ENCODE measurements at regions not wholly inside any gene's neighbourhood (a gene's known extent, or its start where the extent isn't known, plus 50 kb on each side); places are given as distances from the start of the nearest gene placed in this dataset.

DNA sequence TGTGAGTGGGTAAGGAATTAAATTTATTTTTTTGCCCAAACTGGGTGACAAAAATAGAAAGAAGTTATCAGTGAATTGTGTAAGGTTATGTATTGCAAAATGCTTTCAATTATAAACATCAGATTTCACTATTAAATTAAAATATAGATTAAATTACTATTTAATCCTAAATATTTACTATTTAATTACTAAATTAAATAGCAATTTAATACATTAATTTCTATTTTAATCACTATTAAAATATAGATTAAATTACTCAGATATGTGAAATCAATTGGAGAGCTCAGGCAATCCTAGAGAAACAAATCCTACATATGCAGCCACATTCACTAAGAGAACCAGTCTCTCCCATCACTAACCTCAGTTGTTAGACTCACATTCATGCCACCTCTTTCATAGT is 2075.8 kb downstream of the MRPL39 start:
- Mint-ChIP-seq H3K9me3 (peaks cover 0 to 12% (median 0%) of the 10 kb centered on the region in 11 donors), H3K4me1 (no peaks in the 10 kb centered on the region), H3K27me3 (no peaks in the 10 kb centered on the region), H3K36me3 (no peaks in the 10 kb centered on the region), H3K27ac (no peak overlapping the region), H3K4me3 (no peak overlapping the region)
- ATAC-seq (no peak), DNase-seq (no peak)
- POLR2A ChIA-PET: no interaction called here
- CTCF ChIA-PET: no interaction called here
- H3K36me3 ChIP-seq (ENCODE audit: control insufficient read depth in 2 of 3, insufficient read depth in 3 of 3, low read length in 3 of 3): no peaks in the 10 kb centered on the region
- no peak overlapping the region for H3K27ac ChIP-seq (ENCODE audit: low read depth, low read length)
- H3K9me3 ChIP-seq (ENCODE audit: control insufficient read depth in 2 of 3, low read length in 3 of 3): no peaks in the 10 kb centered on the region
- no peak overlapping the region for H3K4me3 ChIP-seq (ENCODE audit: low read length)
- intact Hi-C loops (cut with micrococcal nuclease): no loop called here
- H3K27me3 ChIP-seq (ENCODE audit: control insufficient read depth in 2 of 2, insufficient read depth in 2 of 2, low read length in 2 of 2): no peaks in the 10 kb centered on the region
- no peaks in the 10 kb centered on the region for H3K4me1 ChIP-seq (ENCODE audit: control insufficient read depth in 2 of 2, insufficient read depth in 2 of 2, low read length in 2 of 2)

DNA sequence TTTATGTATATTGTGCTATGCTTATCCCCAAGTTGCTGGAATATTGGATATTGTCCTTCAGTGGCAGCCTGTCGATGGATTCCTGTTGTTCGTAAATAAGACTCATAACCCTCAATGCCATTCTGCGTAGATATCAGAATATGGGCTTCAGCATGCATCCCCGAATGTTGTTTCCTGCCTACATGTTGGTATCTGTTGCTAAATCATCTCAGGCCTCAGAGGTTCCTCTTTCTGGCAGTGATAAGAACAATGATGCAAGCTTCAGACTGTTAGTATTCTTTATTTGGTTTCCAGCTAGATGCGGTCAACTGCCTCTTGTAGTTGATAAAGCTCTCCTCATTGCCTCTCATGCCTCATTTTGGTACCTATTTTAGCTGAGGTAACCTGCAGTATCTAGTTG is 2082.6 kb downstream of the MRPL39 start:
- CTCF ChIA-PET: no interaction called here
- Mint-ChIP-seq H3K27ac (no peak overlapping the region), H3K4me3 (no peak overlapping the region), H3K9me3 (peaks cover 0 to 2% (median 0%) of the 10 kb centered on the region in 11 donors), H3K36me3 (no peaks in the 10 kb centered on the region), H3K27me3 (no peaks in the 10 kb centered on the region), H3K4me1 (no peaks in the 10 kb centered on the region)
- intact Hi-C loops (cut with micrococcal nuclease): no loop called here
- no peaks in the 10 kb centered on the region for H3K4me1 ChIP-seq (ENCODE audit: control insufficient read depth in 2 of 2, insufficient read depth in 2 of 2, low read length in 2 of 2)
- H3K27ac ChIP-seq (ENCODE audit: low read depth, low read length): no peak overlapping the region
- POLR2A ChIA-PET: no interaction called here
- no peaks in the 10 kb centered on the region for H3K27me3 ChIP-seq (ENCODE audit: control insufficient read depth in 2 of 2, insufficient read depth in 2 of 2, low read length in 2 of 2)
- peak; percentile 49 for ATAC-seq
- no peaks in the 10 kb centered on the region for H3K9me3 ChIP-seq (ENCODE audit: control insufficient read depth in 2 of 3, low read length in 3 of 3)
- H3K36me3 ChIP-seq (ENCODE audit: control insufficient read depth in 2 of 3, insufficient read depth in 3 of 3, low read length in 3 of 3): no peaks in the 10 kb centered on the region
- H3K4me3 ChIP-seq (ENCODE audit: low read length): no peak overlapping the region
- no peak for DNase-seq

DNA sequence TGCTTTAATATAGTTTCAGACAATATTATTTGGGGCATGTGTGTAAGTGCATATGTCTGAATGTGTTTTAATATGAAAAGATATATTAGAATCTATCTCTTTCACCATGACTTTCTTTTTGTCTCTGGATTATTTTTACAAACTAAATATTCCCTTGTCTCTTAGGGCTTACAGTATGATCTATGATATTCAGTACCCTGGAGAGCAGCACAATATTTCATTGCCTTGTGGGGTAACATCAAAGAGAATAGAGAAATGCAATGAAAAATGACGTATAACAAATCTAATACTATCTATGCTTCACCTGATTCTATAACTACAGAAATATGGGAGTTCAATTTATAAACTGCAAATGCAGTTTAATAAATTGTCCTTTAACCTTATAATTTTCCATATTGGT is 2084.5 kb downstream of the MRPL39 start:
- H3K4me3 Mint-ChIP-seq: no peak overlapping the region
- Histone ChIP-seq H3K4me1 (ENCODE audit: control insufficient read depth in 2 of 2, insufficient read depth in 2 of 2, low read length in 2 of 2) (no peaks in the 10 kb centered on the region), H3K27ac (ENCODE audit: low read depth, low read length) (no peak overlapping the region), H3K27me3 (ENCODE audit: control insufficient read depth in 2 of 2, insufficient read depth in 2 of 2, low read length in 2 of 2) (no peaks in the 10 kb centered on the region), H3K9me3 (ENCODE audit: control insufficient read depth in 2 of 3, low read length in 3 of 3) (no peaks in the 10 kb centered on the region), H3K4me3 (ENCODE audit: low read length) (no peak overlapping the region), H3K36me3 (ENCODE audit: control insufficient read depth in 2 of 3, insufficient read depth in 3 of 3, low read length in 3 of 3) (no peaks in the 10 kb centered on the region)
- intact Hi-C loops (cut with micrococcal nuclease): no loop called here
- no peaks in the 10 kb centered on the region for H3K4me1 Mint-ChIP-seq
- no peak overlapping the region for H3K27ac Mint-ChIP-seq
- H3K36me3 Mint-ChIP-seq: no peaks in the 10 kb centered on the region
- peaks cover 0 to 2% (median 0%) of the 10 kb centered on the region in 11 donors for H3K9me3 Mint-ChIP-seq
- DNase-seq (no peak), ATAC-seq (no peak)
- ChIA-PET POLR2A (no interaction called here), CTCF (no interaction called here)
- H3K27me3 Mint-ChIP-seq: no peaks in the 10 kb centered on the region

DNA sequence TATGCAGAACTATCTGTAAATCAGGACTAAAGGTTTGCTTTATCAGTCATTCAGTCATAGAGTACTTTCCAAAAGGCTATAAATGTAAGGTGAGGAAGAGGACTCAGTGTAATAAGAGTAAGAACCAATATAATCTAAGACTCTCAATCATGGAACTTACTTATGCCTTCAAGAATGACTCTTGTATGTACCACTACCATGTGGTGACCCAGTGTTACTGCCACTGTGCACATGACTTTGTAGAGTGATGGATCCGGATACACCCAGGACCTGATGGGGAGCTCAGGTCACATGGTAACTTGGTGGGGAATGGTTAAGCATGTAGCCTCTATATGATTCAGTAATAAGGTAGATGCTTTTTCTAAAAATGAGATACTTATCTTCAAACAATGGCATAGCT is 2099.8 kb downstream of the MRPL39 start:
- ATAC-seq: no peak
- no peaks in the 10 kb centered on the region for H3K36me3 Mint-ChIP-seq
- H3K9me3 Mint-ChIP-seq: peaks cover 0 to 9% (median 0%) of the 10 kb centered on the region in 11 donors
- no peaks in the 10 kb centered on the region for H3K4me1 ChIP-seq (ENCODE audit: control insufficient read depth in 2 of 2, insufficient read depth in 2 of 2, low read length in 2 of 2)
- ChIA-PET CTCF (no interaction called here), POLR2A (interaction anchor here (0.5 kb wide), 1 partner anchor 29 kb away, joined by 3 read pairs; no protein-coding TSS in a partner anchor)
- H3K27me3 ChIP-seq (ENCODE audit: control insufficient read depth in 2 of 2, insufficient read depth in 2 of 2, low read length in 2 of 2): no peaks in the 10 kb centered on the region
- no peak overlapping the region for H3K4me3 Mint-ChIP-seq
- H3K27me3 Mint-ChIP-seq: no peaks in the 10 kb centered on the region
- no peak overlapping the region for H3K27ac ChIP-seq (ENCODE audit: low read depth, low read length)
- no peak overlapping the region for H3K27ac Mint-ChIP-seq
- H3K9me3 ChIP-seq (ENCODE audit: control insufficient read depth in 2 of 3, low read length in 3 of 3): no peaks in the 10 kb centered on the region
- H3K36me3 ChIP-seq (ENCODE audit: control insufficient read depth in 2 of 3, insufficient read depth in 3 of 3, low read length in 3 of 3): no peaks in the 10 kb centered on the region
- no peak overlapping the region for H3K4me3 ChIP-seq (ENCODE audit: low read length)
- intact Hi-C loops (cut with micrococcal nuclease): no loop called here
- DNase-seq: no peak
- no peaks in the 10 kb centered on the region for H3K4me1 Mint-ChIP-seq

DNA sequence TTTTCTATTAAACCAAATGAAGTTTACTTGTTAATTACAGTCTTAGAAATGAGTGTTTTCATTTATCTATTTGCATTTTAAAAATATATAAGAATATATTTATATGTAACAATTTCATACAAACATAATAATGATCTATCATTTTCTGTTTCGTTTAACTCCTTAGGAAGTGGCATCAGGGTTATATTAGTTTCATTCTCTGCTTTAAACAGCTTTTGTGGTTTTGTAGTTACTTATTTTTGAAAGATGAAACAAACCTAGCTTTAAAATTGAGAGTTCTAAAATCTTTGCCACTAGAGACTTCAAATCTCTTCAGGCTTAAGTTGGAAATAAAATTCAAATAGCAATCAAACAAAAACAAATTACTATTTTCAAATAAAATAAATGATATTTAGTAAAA is 2110.6 kb downstream of the MRPL39 start:
- H3K27me3 Mint-ChIP-seq: no peaks in the 10 kb centered on the region
- H3K27ac ChIP-seq (ENCODE audit: low read depth, low read length): no peak overlapping the region
- no peak overlapping the region for H3K27ac Mint-ChIP-seq
- ATAC-seq (no peak), DNase-seq (no peak)
- H3K9me3 ChIP-seq (ENCODE audit: control insufficient read depth in 2 of 3, low read length in 3 of 3): no peaks in the 10 kb centered on the region
- H3K36me3 Mint-ChIP-seq: no peaks in the 10 kb centered on the region
- no peak overlapping the region for H3K4me3 Mint-ChIP-seq
- H3K4me3 ChIP-seq (ENCODE audit: low read length): no peak overlapping the region
- H3K4me1 Mint-ChIP-seq: no peaks in the 10 kb centered on the region
- intact Hi-C loops (cut with micrococcal nuclease): no loop called here
- no peaks in the 10 kb centered on the region for H3K36me3 ChIP-seq (ENCODE audit: control insufficient read depth in 2 of 3, insufficient read depth in 3 of 3, low read length in 3 of 3)
- no peaks in the 10 kb centered on the region for H3K4me1 ChIP-seq (ENCODE audit: control insufficient read depth in 2 of 2, insufficient read depth in 2 of 2, low read length in 2 of 2)
- POLR2A ChIA-PET: no interaction called here
- CTCF ChIA-PET: no interaction called here
- H3K27me3 ChIP-seq (ENCODE audit: control insufficient read depth in 2 of 2, insufficient read depth in 2 of 2, low read length in 2 of 2): no peaks in the 10 kb centered on the region
- H3K9me3 Mint-ChIP-seq: peaks cover 0 to 8% (median under 1%) of the 10 kb centered on the region in 11 donors

DNA sequence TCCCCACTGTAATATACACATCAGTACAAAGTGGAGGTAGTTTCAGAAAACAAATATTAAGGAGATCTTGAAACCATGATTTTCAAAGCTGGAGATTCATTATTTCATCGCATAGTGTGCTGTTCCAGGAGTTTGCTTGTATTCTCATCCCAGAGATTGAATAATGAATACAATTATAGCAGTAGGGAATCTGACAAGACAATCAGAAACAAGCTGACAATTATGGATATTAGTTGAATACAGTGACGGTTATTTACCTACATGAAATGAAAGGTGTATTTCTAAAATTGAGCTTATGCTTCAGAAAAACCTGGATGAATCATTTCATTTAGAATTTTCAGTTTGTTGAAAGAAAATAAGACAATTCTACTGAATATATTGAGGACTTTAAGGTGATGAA is 2119.0 kb downstream of the MRPL39 start:
- Histone ChIP-seq H3K4me3 (ENCODE audit: low read length) (no peak overlapping the region), H3K4me1 (ENCODE audit: control insufficient read depth in 2 of 2, insufficient read depth in 2 of 2, low read length in 2 of 2) (no peaks in the 10 kb centered on the region), H3K9me3 (ENCODE audit: control insufficient read depth in 2 of 3, low read length in 3 of 3) (no peaks in the 10 kb centered on the region), H3K36me3 (ENCODE audit: control insufficient read depth in 2 of 3, insufficient read depth in 3 of 3, low read length in 3 of 3) (no peaks in the 10 kb centered on the region), H3K27me3 (ENCODE audit: control insufficient read depth in 2 of 2, insufficient read depth in 2 of 2, low read length in 2 of 2) (no peaks in the 10 kb centered on the region), H3K27ac (ENCODE audit: low read depth, low read length) (no peak overlapping the region)
- intact Hi-C loops (cut with micrococcal nuclease): no loop called here
- H3K27ac Mint-ChIP-seq: no peak overlapping the region
- H3K9me3 Mint-ChIP-seq: peaks cover 0 to 6% (median 3%) of the 10 kb centered on the region in 11 donors
- no peaks in the 10 kb centered on the region for H3K27me3 Mint-ChIP-seq
- no peak for DNase-seq
- no peak for ATAC-seq
- H3K4me3 Mint-ChIP-seq: no peak overlapping the region
- POLR2A ChIA-PET: no interaction called here
- no peaks in the 10 kb centered on the region for H3K36me3 Mint-ChIP-seq
- H3K4me1 Mint-ChIP-seq: no peaks in the 10 kb centered on the region
- CTCF ChIA-PET: no interaction called here

DNA sequence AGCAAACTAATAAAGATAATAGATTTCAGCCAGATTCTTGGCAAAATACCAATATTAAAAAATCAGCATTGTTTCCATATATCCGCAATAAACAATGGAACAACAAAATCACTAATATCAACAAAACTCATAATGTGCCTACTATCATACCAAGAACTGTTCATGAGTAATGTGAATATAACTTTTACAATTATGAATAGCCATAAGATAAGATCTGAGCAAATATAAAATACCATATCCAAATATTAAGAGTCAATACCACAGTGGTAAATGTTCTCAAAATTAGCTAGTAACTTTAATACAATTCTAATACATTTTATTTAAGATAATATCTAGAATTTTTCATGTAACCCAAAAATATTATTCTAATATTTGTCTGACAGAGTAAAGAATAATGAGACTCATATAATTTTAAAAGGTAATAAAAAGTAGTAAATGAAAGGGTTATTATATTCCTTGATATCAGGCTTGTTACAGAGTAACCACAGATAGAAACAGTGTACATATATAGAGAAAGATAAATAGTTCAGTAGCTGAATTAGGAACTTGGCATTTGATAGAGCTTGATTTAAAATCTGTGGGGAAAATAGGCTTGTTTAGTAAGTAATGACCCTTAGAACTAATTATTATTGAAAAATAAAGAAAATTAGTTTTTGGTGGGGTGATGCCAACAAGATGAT is 2126.6 kb downstream of the MRPL39 start:
- Mint-ChIP-seq H3K27ac (no peak overlapping the region), H3K27me3 (no peaks in the 10 kb centered on the region), H3K9me3 (peaks cover 0 to 4% (median 0%) of the 10 kb centered on the region in 11 donors), H3K4me1 (no peaks in the 10 kb centered on the region), H3K36me3 (no peaks in the 10 kb centered on the region), H3K4me3 (no peak overlapping the region)
- no peaks in the 10 kb centered on the region for H3K36me3 ChIP-seq (ENCODE audit: control insufficient read depth in 2 of 3, insufficient read depth in 3 of 3, low read length in 3 of 3)
- no peaks in the 10 kb centered on the region for H3K4me1 ChIP-seq (ENCODE audit: control insufficient read depth in 2 of 2, insufficient read depth in 2 of 2, low read length in 2 of 2)
- ChIA-PET POLR2A (no interaction called here), CTCF (no interaction called here)
- no peaks in the 10 kb centered on the region for H3K27me3 ChIP-seq (ENCODE audit: control insufficient read depth in 2 of 2, insufficient read depth in 2 of 2, low read length in 2 of 2)
- DNase-seq (no peak), ATAC-seq (no peak)
- intact Hi-C loops (cut with micrococcal nuclease): no loop called here
- no peaks in the 10 kb centered on the region for H3K9me3 ChIP-seq (ENCODE audit: control insufficient read depth in 2 of 3, low read length in 3 of 3)
- H3K27ac ChIP-seq (ENCODE audit: low read depth, low read length): no peak overlapping the region
- H3K4me3 ChIP-seq (ENCODE audit: low read length): no peak overlapping the region
